Omental fat pad (tissue), 3 donors: ENCODE measurements at regions not wholly inside any gene's neighbourhood (a gene's known extent, or its start where the extent isn't known, plus 50 kb on each side); places are given as distances from the start of the nearest gene placed in this dataset.

Source experiments
- ATAC-seq: fragments of 150-250 bp; one replicate; pipeline ENCODE4 v1.9.1; 2016; ENCODE audit warnings: mild to moderate bottlenecking, moderate library complexity; ENCODE audit not compliant: low FRiP score
- DNase-seq: peaks from one replicate; pipeline ENCODE4 v3.0.0-alpha.2; 2019; ENCODE audit warnings: low spot score
- CTCF ChIP-seq, 3 donors: fragments of 450-650 bp; IDR thresholded peaks; one replicate each; pipeline ENCODE4 v1.5.1; 2016 to 2017; ENCODE audit warnings: antibody characterized with exemption in 3 of 3, mild to moderate bottlenecking in 3 of 3, moderate library complexity in 2 of 3

DNA sequence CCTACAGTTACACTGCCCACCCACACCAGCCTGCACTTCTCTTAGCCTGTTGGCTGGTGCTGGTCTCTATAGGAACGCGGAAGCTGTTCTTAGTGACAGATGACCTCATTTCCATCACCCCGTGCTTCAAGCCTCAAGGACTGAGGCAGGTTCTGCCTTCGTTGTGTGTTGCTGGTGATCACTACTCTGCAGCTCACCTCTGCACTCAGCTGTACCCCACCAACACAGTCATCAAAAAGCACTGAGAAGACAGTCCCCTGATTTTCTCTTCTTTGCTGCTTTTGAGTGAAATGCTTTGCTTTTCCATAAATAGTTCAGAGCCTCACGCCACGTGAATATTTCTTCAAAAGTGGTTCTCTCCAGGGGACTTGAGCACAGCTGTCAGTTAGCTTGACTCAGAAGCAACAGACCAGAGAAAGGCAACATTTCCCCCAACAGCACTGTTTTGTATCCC, 225.7 kb upstream of the CCDC150 start:
- TF ChIP-seq CTCF (IDR thresholded peaks at IDR 0.05), result no peak
- no peak for DNase-seq
- no peak for ATAC-seq

DNA sequence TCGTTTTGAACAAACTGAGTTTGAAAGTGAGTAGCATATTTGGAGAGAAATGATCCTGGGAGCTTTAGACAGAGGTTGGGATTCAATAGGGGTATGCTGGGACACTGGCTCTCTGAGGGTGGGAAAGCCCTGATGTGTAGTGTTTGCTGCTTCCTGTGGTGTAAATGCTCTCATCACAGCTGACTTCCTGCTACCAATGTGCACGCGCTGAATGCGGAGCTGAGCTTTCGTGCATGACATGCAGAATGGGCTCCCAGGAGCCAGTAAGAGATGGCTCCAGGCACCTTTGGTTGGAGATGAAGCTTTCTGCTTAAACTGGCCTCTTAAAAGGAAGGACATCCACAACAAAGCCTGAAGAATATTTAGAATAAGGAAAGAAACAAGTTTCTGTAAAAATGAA, 224.1 kb upstream of the CCDC150 start:
- ATAC-seq (no peak), DNase-seq (no peak)
- TF ChIP-seq CTCF (IDR thresholded peaks at IDR 0.05), result no peak

GRCh38 chr2:196420143-196420542, 219.4 kb upstream of the CCDC150 start:
- ATAC-seq, result no peak

GRCh38 chr2:196421880-196422279, 217.6 kb upstream of the CCDC150 start:
- ATAC-seq, result no peak
- no peak for TF ChIP-seq CTCF (IDR thresholded peaks at IDR 0.05)

More at GRCh38 chr2:196420143-196420542, 219.4 kb upstream of the CCDC150 start:
- DNase-seq, result no peak
- TF ChIP-seq CTCF (IDR thresholded peaks at IDR 0.05), result no peak

GRCh38 chr2:196422361-196422760, 217.2 kb upstream of the CCDC150 start:
- ATAC-seq, result no peak
- TF ChIP-seq CTCF (IDR thresholded peaks at IDR 0.05), result no peak
- DNase-seq, result no peak

More at GRCh38 chr2:196421880-196422279, 217.6 kb upstream of the CCDC150 start:
- DNase-seq, result no peak

GRCh38 chr2:196426122-196426521, 213.4 kb upstream of the CCDC150 start:
- no peak for ATAC-seq
- DNase-seq, result no peak
- no peak for TF ChIP-seq CTCF (IDR thresholded peaks at IDR 0.05)

DNA sequence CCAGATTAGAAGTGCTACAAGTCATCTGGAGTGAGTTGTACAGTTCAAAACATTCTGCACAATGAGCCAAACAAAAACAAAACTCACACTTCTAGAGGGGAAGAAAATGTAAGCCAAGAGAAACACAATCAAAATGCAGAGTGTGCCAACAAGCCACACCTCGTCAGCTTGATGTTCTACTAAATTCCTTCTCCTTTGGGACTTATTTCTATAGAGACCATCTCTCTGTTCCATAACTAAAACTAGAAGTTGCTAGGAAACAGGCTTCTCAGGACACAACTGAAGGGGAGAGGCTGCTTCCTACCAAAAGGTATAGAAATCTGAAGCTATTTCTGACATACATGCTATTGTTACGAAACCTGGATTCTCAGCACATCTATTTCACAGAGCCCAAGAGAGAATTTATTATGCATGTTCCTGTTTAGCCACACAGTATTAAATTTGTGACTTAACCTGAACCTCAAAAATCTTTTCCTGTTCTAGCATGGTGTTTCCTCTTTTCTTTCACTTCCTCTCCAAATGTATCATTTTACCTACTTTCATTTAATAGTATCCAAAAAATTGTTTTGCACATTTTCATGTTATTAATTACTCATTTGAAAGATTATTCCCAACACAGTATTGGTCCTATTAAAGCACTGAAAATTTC, 211.4 kb upstream of the CCDC150 start:
- no peak for TF ChIP-seq CTCF (IDR thresholded peaks at IDR 0.05)
- ATAC-seq (no peak), DNase-seq (no peak)
